T-helper 1 cell treated with Interleukin-12 subunit alpha and Interleukin-12 subunit beta and Interleukin-4 antibody, amounts not matched to agents 30 μg/mL and 1 μg/mL, for 36 hours (primary cell): ENCODE measurements at regions not wholly inside any gene's neighbourhood (a gene's known extent, or its start where the extent isn't known, plus 50 kb on each side); places are given as distances from the start of the nearest gene placed in this dataset.

ENCODE experiments used
- H3K27ac Mint-ChIP-seq: one replicate; pipeline ENCODE4 v1.8.0; 2021; ENCODE audit warnings: mild to moderate bottlenecking, mixed read lengths
- H3K27me3 Mint-ChIP-seq: one replicate; pipeline ENCODE4 v1.8.0; 2021; ENCODE audit warnings: low read depth, mixed read lengths
- H3K36me3 Mint-ChIP-seq: one replicate; pipeline ENCODE4 v1.8.0; 2021; ENCODE audit warnings: low read depth, mixed read lengths
- H3K4me1 Mint-ChIP-seq: one replicate; pipeline ENCODE4 v1.8.0; 2021; ENCODE audit warnings: low read depth, mixed read lengths
- H3K4me3 Mint-ChIP-seq: one replicate; pipeline ENCODE4 v1.8.0; 2021; ENCODE audit warnings: mild to moderate bottlenecking, moderate library complexity, mixed read lengths
- H3K9me3 Mint-ChIP-seq: one replicate; pipeline ENCODE4 v1.8.0; 2021; ENCODE audit warnings: mixed read lengths

DNA sequence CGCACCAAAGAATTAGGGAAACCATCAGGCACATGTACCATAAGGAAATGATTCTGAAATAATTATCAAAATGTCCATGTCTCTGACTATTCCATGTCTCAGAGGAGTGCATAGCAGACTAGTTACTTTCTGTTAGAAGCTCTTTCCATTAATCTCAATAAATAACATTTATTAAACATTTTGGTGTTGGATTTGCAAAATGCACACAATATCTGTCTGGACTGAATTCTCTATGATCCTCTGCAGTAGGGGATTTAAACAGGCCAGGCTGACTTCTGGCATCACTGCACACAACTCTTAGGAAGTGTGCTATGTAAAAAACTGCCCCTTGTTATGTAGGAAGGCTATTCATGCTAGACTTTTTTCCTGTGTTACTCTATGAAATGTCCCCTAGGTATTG, 283.3 kb upstream of the CDH5 start:
- H3K27me3 Mint-ChIP-seq: peaks cover 7% of the 10 kb centered on the region
- H3K4me1 Mint-ChIP-seq: no peaks in the 10 kb centered on the region
- H3K36me3 Mint-ChIP-seq: no peaks in the 10 kb centered on the region
- H3K27ac Mint-ChIP-seq: no peak overlapping the region
- H3K4me3 Mint-ChIP-seq: no peak overlapping the region
- no peaks in the 10 kb centered on the region for H3K9me3 Mint-ChIP-seq

GRCh38 chr16:66082424-66082823, 284.1 kb upstream of the CDH5 start:
- Mint-ChIP-seq H3K9me3 (no peaks in the 10 kb centered on the region), H3K27me3 (peaks cover 7% of the 10 kb centered on the region), H3K27ac (no peak overlapping the region), H3K4me1 (no peaks in the 10 kb centered on the region), H3K4me3 (no peak overlapping the region), H3K36me3 (no peaks in the 10 kb centered on the region)

DNA sequence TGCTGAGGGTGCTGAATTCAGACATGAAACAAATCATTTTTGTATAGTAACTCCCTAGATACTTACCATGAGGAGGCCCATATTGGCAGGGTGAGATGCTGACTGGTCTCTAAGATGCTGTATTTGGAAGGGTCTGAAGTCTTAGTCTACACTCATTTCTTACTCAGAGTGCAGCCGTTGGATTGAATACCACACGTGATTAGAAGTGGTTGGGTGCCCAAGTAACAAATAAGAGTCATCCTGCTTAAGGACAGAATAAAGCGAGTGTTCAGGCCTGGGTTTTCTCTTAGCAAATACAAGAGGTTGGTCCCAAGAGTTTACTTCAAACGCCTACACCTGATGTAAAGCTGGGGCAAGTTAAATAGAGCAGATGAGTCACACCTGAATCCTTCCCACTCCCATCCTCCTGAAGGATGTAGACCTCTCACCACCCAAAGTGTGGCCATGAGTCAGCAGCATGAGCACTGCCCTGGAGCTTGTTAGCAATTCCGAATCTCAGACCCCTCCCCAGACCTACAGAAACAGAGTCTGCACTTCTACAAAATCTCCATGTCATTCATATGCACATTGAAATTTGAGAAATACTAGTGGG, 284.6 kb upstream of the CDH5 start:
- Mint-ChIP-seq H3K36me3 (no peaks in the 10 kb centered on the region), H3K4me1 (no peaks in the 10 kb centered on the region), H3K4me3 (no peak overlapping the region), H3K9me3 (no peaks in the 10 kb centered on the region), H3K27ac (no peak overlapping the region), H3K27me3 (peaks cover 7% of the 10 kb centered on the region)

DNA sequence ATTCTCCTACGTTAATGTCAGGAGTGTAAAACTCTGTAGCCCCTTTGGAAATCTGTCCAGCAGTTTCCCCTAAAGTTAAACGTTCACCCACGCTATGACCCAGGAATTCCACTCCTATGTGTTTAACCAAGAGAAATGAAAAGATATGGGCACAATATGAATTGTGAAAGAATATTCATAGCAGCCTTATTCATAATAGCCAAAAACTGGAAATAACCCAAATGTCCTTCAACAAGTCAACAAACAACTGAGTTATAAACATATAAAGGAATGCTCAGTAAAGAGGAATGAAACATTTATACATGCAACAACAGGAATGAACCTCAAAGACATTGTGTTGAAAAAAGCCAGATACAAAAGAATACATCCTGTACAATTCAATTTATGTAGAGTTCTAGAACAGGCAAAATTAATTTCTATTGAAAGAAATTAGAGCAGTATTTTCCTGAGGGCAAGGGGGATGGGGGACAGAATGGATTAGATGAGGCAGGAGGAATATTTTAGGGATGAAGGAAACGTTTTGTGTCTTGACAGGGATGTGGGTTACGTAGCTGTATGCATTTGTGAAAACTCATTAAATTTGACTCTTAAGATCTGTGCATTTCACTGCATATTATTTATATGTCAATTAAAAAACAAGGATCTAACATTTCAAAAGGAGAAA, 286.7 kb upstream of the CDH5 start:
- H3K9me3 Mint-ChIP-seq: no peaks in the 10 kb centered on the region
- no peak overlapping the region for H3K4me3 Mint-ChIP-seq
- H3K36me3 Mint-ChIP-seq: no peaks in the 10 kb centered on the region
- no peak overlapping the region for H3K27ac Mint-ChIP-seq
- no peaks in the 10 kb centered on the region for H3K4me1 Mint-ChIP-seq
- H3K27me3 Mint-ChIP-seq: peaks cover 7% of the 10 kb centered on the region

- Mint-ChIP-seq H3K9me3 (no peaks in the 10 kb centered on the region), H3K36me3 (no peaks in the 10 kb centered on the region), H3K27ac (no peak overlapping the region), H3K27me3 (peaks cover 5% of the 10 kb centered on the region), H3K4me1 (no peaks in the 10 kb centered on the region), H3K4me3 (no peak overlapping the region)
These were observed 296.2 kb upstream of the CDH5 start for GRCh38 chr16:66070140-66070917.

DNA sequence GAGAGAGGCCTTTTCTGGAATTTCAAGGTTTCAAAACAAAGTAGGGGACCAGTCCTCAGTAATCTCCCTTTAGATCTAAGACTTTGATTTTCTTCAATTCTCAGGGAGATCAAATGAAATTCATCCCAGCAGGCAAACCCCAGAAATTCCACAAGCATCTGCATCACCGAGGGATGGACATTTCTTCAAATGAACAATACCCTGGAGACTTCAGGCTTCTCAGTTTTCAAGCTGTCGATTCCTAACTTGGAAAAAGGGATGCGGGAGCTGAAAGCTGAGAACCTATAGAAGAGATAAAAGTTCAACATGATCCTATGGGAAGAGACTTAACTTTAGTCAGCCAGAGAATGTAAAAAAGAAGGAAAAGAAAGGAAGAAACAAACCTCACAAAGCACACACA, 296.9 kb upstream of the CDH5 start:
- Mint-ChIP-seq H3K4me3 (no peak overlapping the region), H3K9me3 (no peaks in the 10 kb centered on the region), H3K4me1 (no peaks in the 10 kb centered on the region), H3K27ac (no peak overlapping the region), H3K27me3 (peaks cover 5% of the 10 kb centered on the region), H3K36me3 (no peaks in the 10 kb centered on the region)

- no peaks in the 10 kb centered on the region for H3K4me1 Mint-ChIP-seq
- no peak overlapping the region for H3K27ac Mint-ChIP-seq
- no peak overlapping the region for H3K4me3 Mint-ChIP-seq
- no peaks in the 10 kb centered on the region for H3K9me3 Mint-ChIP-seq
- H3K27me3 Mint-ChIP-seq: no peaks in the 10 kb centered on the region
- H3K36me3 Mint-ChIP-seq: no peaks in the 10 kb centered on the region
These were observed 300.1 kb upstream of the CDH5 start for GRCh38 chr16:66066404-66066803.

DNA sequence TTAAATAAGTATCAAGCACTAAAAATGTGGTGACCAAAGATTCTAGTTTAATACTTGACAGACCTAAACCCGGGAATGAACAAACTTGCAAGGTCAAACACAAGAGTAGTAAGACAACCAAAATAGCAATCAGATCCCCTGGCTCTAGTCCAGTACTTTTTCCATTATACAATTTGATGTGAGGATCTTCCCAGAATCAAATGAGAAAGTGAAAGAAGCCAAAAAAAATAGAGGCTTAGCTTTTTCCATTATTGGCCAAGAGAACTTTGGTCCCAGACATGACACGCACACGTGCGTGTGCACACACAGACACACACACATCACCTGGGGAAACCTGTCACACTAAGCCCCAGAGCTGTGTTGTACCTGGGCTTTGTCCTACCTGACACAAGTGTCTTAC, 300.6 kb upstream of the CDH5 start:
- Mint-ChIP-seq H3K4me1 (no peaks in the 10 kb centered on the region), H3K36me3 (no peaks in the 10 kb centered on the region), H3K9me3 (no peaks in the 10 kb centered on the region), H3K27ac (no peak overlapping the region), H3K4me3 (no peak overlapping the region), H3K27me3 (no peaks in the 10 kb centered on the region)

GRCh38 chr16:66064801-66065530, 301.5 kb upstream of the CDH5 start:
- Mint-ChIP-seq H3K4me3 (no peak overlapping the region), H3K27me3 (no peaks in the 10 kb centered on the region)

DNA sequence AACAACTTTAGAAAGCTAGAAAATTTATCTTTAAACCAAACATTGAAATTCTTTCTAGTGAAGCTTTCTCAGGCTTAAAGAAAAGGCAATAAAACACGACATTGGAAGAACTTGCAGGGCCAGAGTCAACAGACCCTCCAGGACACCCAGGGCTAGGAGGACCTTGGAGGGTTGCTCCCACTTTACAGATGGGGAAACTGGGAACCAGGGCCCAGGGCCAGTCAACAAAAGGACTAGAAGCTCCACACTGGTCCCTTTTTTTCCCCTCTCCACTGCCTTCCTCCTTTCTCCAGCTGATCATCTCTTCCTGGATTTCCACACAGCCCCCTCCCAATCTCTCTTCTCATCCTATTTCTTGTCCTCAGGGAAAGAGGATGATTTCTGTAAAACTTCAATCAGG, 307.7 kb upstream of the CDH5 start:
- H3K4me1 Mint-ChIP-seq: no peaks in the 10 kb centered on the region
- H3K4me3 Mint-ChIP-seq: no peak overlapping the region

More at GRCh38 chr16:66064801-66065530, 301.5 kb upstream of the CDH5 start:
- H3K9me3 Mint-ChIP-seq: no peaks in the 10 kb centered on the region
- no peak overlapping the region for H3K27ac Mint-ChIP-seq
- no peaks in the 10 kb centered on the region for H3K4me1 Mint-ChIP-seq
- H3K36me3 Mint-ChIP-seq: no peaks in the 10 kb centered on the region

DNA sequence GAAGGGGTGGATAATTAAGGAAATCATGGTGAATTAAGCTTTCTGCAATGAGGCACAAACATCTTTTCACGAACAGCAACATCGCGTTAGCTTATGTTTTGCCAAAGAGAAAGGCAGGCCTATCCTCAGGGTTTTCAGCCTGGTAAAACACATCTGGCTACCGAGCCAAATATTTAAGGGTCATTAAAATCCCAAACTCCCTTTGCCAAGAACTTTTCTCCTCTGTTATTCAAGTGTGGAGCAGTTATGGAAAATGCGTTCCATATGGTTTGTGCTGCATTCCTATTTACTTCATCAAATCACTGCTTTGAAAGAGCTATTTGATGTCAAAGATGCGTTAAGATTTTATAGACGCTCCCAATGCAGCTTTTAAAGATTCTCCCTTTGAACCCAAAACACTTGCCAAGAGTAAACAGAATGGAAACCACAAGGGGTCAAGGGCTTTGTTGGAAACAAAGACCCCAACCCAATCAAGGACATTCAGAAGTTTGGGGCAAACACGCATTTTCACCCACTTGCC, 308.3 kb upstream of the CDH5 start:
- no peaks in the 10 kb centered on the region for H3K9me3 Mint-ChIP-seq
- H3K27ac Mint-ChIP-seq: no peak overlapping the region
- no peaks in the 10 kb centered on the region for H3K4me1 Mint-ChIP-seq
- no peaks in the 10 kb centered on the region for H3K36me3 Mint-ChIP-seq
- no peaks in the 10 kb centered on the region for H3K27me3 Mint-ChIP-seq
- H3K4me3 Mint-ChIP-seq: no peak overlapping the region

More for the DNA sequence above, 307.7 kb upstream of the CDH5 start:
- Mint-ChIP-seq H3K9me3 (no peaks in the 10 kb centered on the region), H3K27ac (no peak overlapping the region), H3K36me3 (no peaks in the 10 kb centered on the region), H3K27me3 (no peaks in the 10 kb centered on the region)

DNA sequence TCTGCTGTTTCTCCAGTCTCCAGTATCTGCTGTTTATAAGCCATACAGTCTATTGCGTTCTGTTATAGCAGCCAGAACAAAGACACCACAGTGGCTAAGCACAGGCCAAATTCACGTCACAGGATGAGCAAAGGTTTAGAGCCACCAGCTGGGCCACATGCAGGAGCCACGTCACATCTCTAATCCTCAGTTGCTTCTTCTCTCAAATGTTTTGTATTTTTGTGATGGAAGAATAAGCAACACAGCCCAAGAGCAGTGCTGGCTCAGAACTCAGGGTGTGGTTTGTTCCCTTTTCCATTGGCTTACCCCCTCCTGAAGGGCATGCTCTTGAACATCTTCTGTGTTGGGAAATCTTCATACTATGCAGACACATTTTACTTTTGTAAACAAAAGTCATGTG, 309.4 kb upstream of the CDH5 start:
- Mint-ChIP-seq H3K27me3 (no peaks in the 10 kb centered on the region), H3K4me3 (no peak overlapping the region), H3K9me3 (no peaks in the 10 kb centered on the region), H3K4me1 (no peaks in the 10 kb centered on the region), H3K27ac (no peak overlapping the region), H3K36me3 (no peaks in the 10 kb centered on the region)

DNA sequence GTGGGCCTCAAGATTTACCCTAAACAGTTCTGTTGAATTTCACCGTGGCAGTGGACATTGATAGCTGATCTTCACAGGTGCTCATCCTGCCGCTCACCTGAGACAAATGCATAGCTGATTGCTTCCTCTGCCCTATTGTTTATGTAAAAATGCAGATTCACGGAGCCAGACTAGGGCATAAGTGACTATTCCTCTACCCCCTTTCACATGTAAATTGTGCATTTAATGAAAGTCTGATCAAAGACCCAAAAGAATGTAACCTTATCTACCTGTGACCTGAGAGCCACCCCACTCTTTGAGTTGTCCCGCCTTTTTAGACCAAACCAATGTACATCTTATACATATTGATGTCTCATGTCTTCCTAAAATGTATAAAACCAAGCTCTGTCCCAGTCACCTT, 312.4 kb upstream of the CDH5 start:
- Mint-ChIP-seq H3K4me3 (no peak overlapping the region), H3K27ac (no peak overlapping the region), H3K27me3 (no peaks in the 10 kb centered on the region), H3K9me3 (no peaks in the 10 kb centered on the region), H3K36me3 (no peaks in the 10 kb centered on the region), H3K4me1 (no peaks in the 10 kb centered on the region)

- H3K27ac Mint-ChIP-seq: no peak overlapping the region
- H3K27me3 Mint-ChIP-seq: peaks cover 3% of the 10 kb centered on the region
- no peaks in the 10 kb centered on the region for H3K9me3 Mint-ChIP-seq
- H3K36me3 Mint-ChIP-seq: no peaks in the 10 kb centered on the region
- H3K4me3 Mint-ChIP-seq: no peak overlapping the region
- no peaks in the 10 kb centered on the region for H3K4me1 Mint-ChIP-seq
These were observed 313.7 kb upstream of the CDH5 start for GRCh38 chr16:66052745-66053144.
